SK-N-SH (cell line): ENCODE measurements at regions not wholly inside any gene's neighbourhood (a gene's known extent, or its start where the extent isn't known, plus 50 kb on each side); places are given as distances from the start of the nearest gene placed in this dataset.

Experiments
- CTCF ChIP-seq: fragments of 200-600 bp; sonication (generic); IDR thresholded peaks from 2 replicates; pipeline ENCODE4 v1.6.1; 2017; ENCODE audit warnings: antibody characterized with exemption, mild to moderate bottlenecking, moderate library complexity
- MAX ChIP-seq: IDR thresholded peaks from 2 replicates; pipeline ENCODE4 v1.4.0; 2012; ENCODE audit warnings: low read depth
- NRF1 ChIP-seq: IDR thresholded peaks from 2 replicates; pipeline ENCODE4 v1.6.1; 2012; ENCODE audit warnings: low read depth, mild to moderate bottlenecking, low read length
- POLR2AphosphoS5 ChIP-seq: IDR thresholded peaks from 2 replicates; pipeline ENCODE4 v1.6.1; 2012; ENCODE audit warnings: low read depth, low read length
- SMC3 ChIP-seq: IDR thresholded peaks from 2 replicates; pipeline ENCODE4 v1.6.1; 2012; ENCODE audit warnings: low read depth, low read length, improper control_type of control experiment
- TAF1 ChIP-seq: IDR thresholded peaks from 2 replicates; pipeline ENCODE4 v1.6.1; 2012; ENCODE audit warnings: low read depth, mild to moderate bottlenecking, low read length, moderate library complexity, borderline replicate concordance
- USF1 ChIP-seq: IDR thresholded peaks from 2 replicates; pipeline ENCODE4 v1.4.0; 2012; ENCODE audit warnings: low read depth, borderline replicate concordance
- USF2 ChIP-seq: fragments of 150-350 bp; IDR thresholded peaks from 2 replicates; pipeline ENCODE4 v1.6.1; 2017; ENCODE audit warnings: antibody characterized with exemption, low read length, low read depth, borderline replicate concordance
- ZBTB33 ChIP-seq: IDR thresholded peaks from 2 replicates; pipeline ENCODE4 v1.4.0; 2012; ENCODE audit warnings: low read depth, borderline replicate concordance

- no peak for TF ChIP-seq TAF1
- TF ChIP-seq CTCF, result no peak
- TF ChIP-seq POLR2AphosphoS5, result no peak
- no peak for TF ChIP-seq NRF1
- TF ChIP-seq ZBTB33, result no peak
- TF ChIP-seq MAX, result no peak
- TF ChIP-seq SMC3, result no peak
- no peak for TF ChIP-seq USF1
- no peak for TF ChIP-seq USF2
Measured at GRCh38 chr2:144708626-144709025, 188.7 kb upstream of the ZEB2 start.
